Liver (tissue), 3 donors: ENCODE measurements at regions not wholly inside any gene's neighbourhood (a gene's known extent, or its start where the extent isn't known, plus 50 kb on each side); places are given as distances from the start of the nearest gene placed in this dataset.

Experiments used
- ATF3 ChIP-seq: IDR thresholded peaks from 2 replicates; pipeline ENCODE4 v1.6.1; 2016; ENCODE audit warnings: antibody characterized with exemption
- JUND ChIP-seq, 2 donors: IDR thresholded peaks; 2 replicates each; pipeline ENCODE4 v1.6.1; 2016; ENCODE audit warnings: antibody characterized with exemption in 2 of 2
- MAX ChIP-seq: IDR thresholded peaks from 2 replicates; pipeline ENCODE4 v1.6.1; 2016; ENCODE audit warnings: antibody characterized with exemption
- TF ChIP-seq, protein P1 (sequence below): fragments of 150-350 bp; IDR thresholded peaks from 2 replicates; pipeline ENCODE4 v1.5.1; 2017; ENCODE audit warnings: improper control_type of control experiment, low read depth, low read length; ENCODE audit not compliant: missing input control
- donor health status: healthy.
- donor health status: healthy.

GRCh38 chr13:106246242-106246641 is 289.2 kb downstream of the EFNB2 start:
- TF ChIP-seq, protein P1, sequence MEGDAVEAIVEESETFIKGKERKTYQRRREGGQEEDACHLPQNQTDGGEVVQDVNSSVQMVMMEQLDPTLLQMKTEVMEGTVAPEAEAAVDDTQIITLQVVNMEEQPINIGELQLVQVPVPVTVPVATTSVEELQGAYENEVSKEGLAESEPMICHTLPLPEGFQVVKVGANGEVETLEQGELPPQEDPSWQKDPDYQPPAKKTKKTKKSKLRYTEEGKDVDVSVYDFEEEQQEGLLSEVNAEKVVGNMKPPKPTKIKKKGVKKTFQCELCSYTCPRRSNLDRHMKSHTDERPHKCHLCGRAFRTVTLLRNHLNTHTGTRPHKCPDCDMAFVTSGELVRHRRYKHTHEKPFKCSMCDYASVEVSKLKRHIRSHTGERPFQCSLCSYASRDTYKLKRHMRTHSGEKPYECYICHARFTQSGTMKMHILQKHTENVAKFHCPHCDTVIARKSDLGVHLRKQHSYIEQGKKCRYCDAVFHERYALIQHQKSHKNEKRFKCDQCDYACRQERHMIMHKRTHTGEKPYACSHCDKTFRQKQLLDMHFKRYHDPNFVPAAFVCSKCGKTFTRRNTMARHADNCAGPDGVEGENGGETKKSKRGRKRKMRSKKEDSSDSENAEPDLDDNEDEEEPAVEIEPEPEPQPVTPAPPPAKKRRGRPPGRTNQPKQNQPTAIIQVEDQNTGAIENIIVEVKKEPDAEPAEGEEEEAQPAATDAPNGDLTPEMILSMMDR = no peak
- TF ChIP-seq ATF3 = no peak
- TF ChIP-seq MAX = no peak
- TF ChIP-seq JUND (IDR thresholded peaks at IDR 0.05) = no peak
